Upper lobe of left lung (tissue), 6 donors: ENCODE measurements at regions not wholly inside any gene's neighbourhood (a gene's known extent, or its start where the extent isn't known, plus 50 kb on each side); places are given as distances from the start of the nearest gene placed in this dataset.

Experiments
- ATAC-seq, 2 donors: fragments of 200-7000 bp; cut with Tn5 transposase; one replicate each; pipeline ENCODE4 v1.9.1; 2022; ENCODE audit warnings: mild to moderate bottlenecking in 2 of 2, moderate library complexity in 2 of 2; ENCODE audit not compliant: low FRiP score in 2 of 2
- DNase-seq, 2 donors: peaks; one replicate each; pipeline ENCODE4 v3.0.0-alpha.2; 2019 to 2020
- H3K27ac ChIP-seq, 4 donors: fragments of 200-600 bp; sonication (generic); one replicate each; pipeline ENCODE4 v1.5.1; 2016 to 2019
- H3K27me3 ChIP-seq, 4 donors: fragments of 200-600 bp; sonication (generic); one replicate each; pipeline ENCODE4 v1.5.1; 2017 to 2019
- H3K36me3 ChIP-seq, 4 donors: fragments of 200-600 bp; sonication (generic); one replicate each; pipeline ENCODE4 v1.5.1; 2016 to 2019
- H3K4me1 ChIP-seq, 4 donors: fragments of 200-600 bp; sonication (generic); one replicate each; pipeline ENCODE4 v1.5.1; 2018 to 2019
- H3K4me3 ChIP-seq, 4 donors: fragments of 200-600 bp; sonication (generic); one replicate each; pipeline ENCODE4 v1.5.1; 2017 to 2019; ENCODE audit warnings: mild to moderate bottlenecking in 2 of 4, moderate library complexity in 1 of 4
- H3K9me3 ChIP-seq, 4 donors: fragments of 200-600 bp; sonication (generic); one replicate each; pipeline ENCODE4 v1.5.1; 2018 to 2019
- EP300 ChIP-seq, 4 donors: sonication (generic); formaldehyde crosslinking; IDR thresholded peaks; one replicate each; pipeline ENCODE4 v1.5.1; 2017; ENCODE audit warnings: antibody characterized with exemption in 4 of 4, control low read depth in 2 of 4
- POLR2A ChIP-seq, 4 donors: fragments of 450-650 bp; IDR thresholded peaks; one replicate each; pipeline ENCODE4 v1.5.1; 2016 to 2017; ENCODE audit warnings: antibody characterized with exemption in 4 of 4, mild to moderate bottlenecking in 2 of 4
- POLR2AphosphoS5 ChIP-seq, 2 donors: sonication (generic); formaldehyde crosslinking; IDR thresholded peaks; one replicate each; pipeline ENCODE4 v1.5.1; 2017; ENCODE audit warnings: antibody characterized with exemption in 2 of 2
- WGBS, 2 donors: methylation state at CpG; one replicate each; pipeline ENCODE4 v1.1.5; 2017 to 2018; 5-methylcytosine and 5-hydroxymethylcytosine counted together
- TF ChIP-seq, protein P1 (sequence below), 6 experiments: fragments of 450-650 bp in 4 of 6; fragments of 200-600 bp in 2 of 6; sonication (generic) in 2 of 6; IDR thresholded peaks; one replicate each; pipeline ENCODE4 v1.5.1; 2016 to 2019; ENCODE audit warnings: antibody characterized with exemption in 6 of 6
- donor health status: DM: no; HTN: no; CAD: no; lungs with moderate emphysema.
- donor health status: DM: no; HTN: yes; CAD: no; lungs with severe emphysema.

DNA sequence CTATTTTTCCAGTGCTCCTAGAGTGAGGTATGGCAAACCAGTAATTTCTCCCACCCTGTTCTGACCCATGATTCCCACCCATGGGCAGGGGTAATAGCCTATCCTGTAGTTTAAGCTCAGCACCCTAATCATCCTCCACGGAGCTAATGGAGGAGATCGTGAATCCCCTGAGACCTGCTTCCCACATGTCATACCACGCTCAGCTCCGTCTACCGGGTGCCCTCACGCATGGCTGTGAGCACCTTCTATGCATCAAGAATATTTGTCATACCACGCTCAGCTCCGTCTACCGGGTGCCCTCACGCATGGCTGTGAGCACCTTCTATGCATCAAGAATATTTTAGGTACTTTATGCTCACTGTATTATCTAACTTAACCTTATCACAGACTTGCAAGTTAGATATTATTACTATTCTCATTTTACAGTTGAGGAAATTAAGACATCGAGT lies 104.7 kb upstream of the PFN2 start:
- Histone ChIP-seq H3K27ac (no peak overlapping the region), H3K36me3 (no peaks in the 10 kb centered on the region), H3K27me3 (no peaks in the 10 kb centered on the region), H3K9me3 (peaks cover 0 to 14% (median 10%) of the 10 kb centered on the region in 4 donors), H3K4me1 (peaks cover 0 to 2% (median 0%) of the 10 kb centered on the region in 4 donors), H3K4me3 (no peak overlapping the region)
- ATAC-seq (no peak), DNase-seq (no peak)
- WGBS, 2 donors, result 91 to 96% methylated on average over 11 of the region's 11 CpGs
- TF ChIP-seq, protein P1, sequence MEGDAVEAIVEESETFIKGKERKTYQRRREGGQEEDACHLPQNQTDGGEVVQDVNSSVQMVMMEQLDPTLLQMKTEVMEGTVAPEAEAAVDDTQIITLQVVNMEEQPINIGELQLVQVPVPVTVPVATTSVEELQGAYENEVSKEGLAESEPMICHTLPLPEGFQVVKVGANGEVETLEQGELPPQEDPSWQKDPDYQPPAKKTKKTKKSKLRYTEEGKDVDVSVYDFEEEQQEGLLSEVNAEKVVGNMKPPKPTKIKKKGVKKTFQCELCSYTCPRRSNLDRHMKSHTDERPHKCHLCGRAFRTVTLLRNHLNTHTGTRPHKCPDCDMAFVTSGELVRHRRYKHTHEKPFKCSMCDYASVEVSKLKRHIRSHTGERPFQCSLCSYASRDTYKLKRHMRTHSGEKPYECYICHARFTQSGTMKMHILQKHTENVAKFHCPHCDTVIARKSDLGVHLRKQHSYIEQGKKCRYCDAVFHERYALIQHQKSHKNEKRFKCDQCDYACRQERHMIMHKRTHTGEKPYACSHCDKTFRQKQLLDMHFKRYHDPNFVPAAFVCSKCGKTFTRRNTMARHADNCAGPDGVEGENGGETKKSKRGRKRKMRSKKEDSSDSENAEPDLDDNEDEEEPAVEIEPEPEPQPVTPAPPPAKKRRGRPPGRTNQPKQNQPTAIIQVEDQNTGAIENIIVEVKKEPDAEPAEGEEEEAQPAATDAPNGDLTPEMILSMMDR (IDR thresholded peaks at IDR 0.05), result no peak
- TF ChIP-seq POLR2A (IDR thresholded peaks at IDR 0.05) (no peak), EP300 (IDR thresholded peaks at IDR 0.05) (no peak), POLR2AphosphoS5 (IDR thresholded peaks at IDR 0.05) (no peak)

DNA sequence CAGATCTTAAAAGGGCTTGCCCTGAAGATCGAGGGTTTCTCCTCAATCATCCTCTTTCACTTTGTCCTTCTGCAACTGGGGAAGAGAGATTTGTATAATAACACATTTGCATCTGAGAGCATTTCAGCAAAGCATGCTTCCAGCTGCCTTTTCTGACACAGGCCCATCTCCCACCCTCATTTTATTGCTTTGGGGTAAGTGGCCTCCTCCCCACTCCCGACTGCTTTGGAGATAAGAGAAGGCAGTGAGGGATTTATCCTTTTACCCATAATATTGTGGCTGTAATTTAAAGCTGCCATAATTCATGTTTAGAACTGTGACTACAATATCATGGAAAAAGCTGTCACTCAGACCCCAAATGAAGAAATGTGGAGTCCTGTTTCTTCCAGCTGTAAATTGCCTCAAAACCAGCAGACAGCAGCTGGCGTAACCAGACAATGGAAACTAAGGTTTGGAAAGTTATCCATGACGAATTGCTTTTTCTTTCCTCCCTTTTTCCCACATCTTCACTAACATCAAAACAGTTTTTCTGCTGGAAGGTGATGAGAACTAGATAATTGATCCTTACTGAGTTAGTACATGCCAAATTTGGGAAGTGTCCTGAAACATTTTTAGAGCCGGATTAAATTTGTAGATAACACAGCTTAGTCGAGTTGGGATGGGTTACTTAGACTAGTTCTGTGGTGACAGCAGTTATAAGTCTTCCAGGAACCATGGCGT lies 104.2 kb upstream of the PFN2 start:
- no peak for DNase-seq
- H3K4me3 ChIP-seq, result no peak overlapping the region
- ATAC-seq, result no peak
- TF ChIP-seq, protein P1 (IDR thresholded peaks at IDR 0.05), result no peak
- H3K27ac ChIP-seq, result no peak overlapping the region
- peaks cover 0 to 14% (median 10%) of the 10 kb centered on the region in 4 donors for H3K9me3 ChIP-seq
- H3K27me3 ChIP-seq, result no peaks in the 10 kb centered on the region
- H3K4me1 ChIP-seq, result peaks cover 0 to 2% (median 0%) of the 10 kb centered on the region in 4 donors
- 72 to 74% methylated on average over 7 of the region's 7 CpGs for WGBS, 2 donors
- no peaks in the 10 kb centered on the region for H3K36me3 ChIP-seq

DNA sequence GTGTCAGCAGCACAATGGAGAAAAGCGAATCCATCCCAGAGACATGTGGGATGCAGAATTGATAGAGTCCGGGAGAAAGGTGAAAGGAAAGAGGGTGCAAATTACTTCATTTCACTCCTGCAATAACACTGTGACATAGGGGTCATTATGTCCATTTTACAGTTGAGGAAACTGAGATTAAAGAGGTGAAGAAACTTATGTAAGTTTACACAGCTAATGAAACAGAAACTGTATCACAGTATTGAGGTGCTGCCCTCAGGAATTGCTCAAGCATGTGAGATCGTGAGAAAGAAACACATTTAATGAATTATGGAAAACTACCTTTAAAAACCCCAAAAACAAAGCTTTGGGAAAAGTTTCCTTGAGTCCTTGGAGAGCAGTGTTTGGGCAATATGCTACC lies 103.6 kb upstream of the PFN2 start:
- WGBS, 2 donors, result 88 to 89% methylated on average over 3 of the region's 3 CpGs

DNA sequence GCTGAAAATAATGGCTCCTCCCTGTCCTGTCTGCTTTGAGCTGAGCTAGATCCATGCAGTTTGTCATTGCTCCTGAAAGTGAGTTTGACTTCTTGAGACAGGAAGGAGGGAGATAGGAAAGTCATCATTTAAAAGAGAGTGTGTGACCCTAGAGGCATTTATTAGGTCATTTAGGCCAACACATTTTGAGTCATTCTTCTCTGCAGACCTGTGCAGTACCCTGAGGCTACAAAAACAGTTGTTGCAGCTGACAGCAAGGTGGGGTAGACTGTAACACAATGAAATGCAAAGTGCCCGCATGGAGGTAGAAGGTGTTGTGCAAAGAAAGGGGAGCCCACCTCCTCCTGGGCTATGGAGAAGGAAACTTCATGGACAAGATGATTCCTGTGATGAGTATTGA lies 102.8 kb upstream of the PFN2 start:
- WGBS, 2 donors, result 91 to 100% methylated on average over 1 of the region's 1 CpG
- ATAC-seq (no peak), DNase-seq (no peak)
- Histone ChIP-seq H3K9me3 (peaks cover 0 to 14% (median 10%) of the 10 kb centered on the region in 4 donors), H3K4me1 (no peaks in the 10 kb centered on the region), H3K27me3 (no peaks in the 10 kb centered on the region), H3K36me3 (no peaks in the 10 kb centered on the region), H3K27ac (no peak overlapping the region), H3K4me3 (no peak overlapping the region)
- TF ChIP-seq, protein P1 (IDR thresholded peaks at IDR 0.05), result no peak
- TF ChIP-seq EP300 (IDR thresholded peaks at IDR 0.05) (no peak), POLR2AphosphoS5 (IDR thresholded peaks at IDR 0.05) (no peak), POLR2A (IDR thresholded peaks at IDR 0.05) (no peak)

More for the DNA sequence above, 103.6 kb upstream of the PFN2 start:
- Histone ChIP-seq H3K9me3 (peaks cover 0 to 14% (median 10%) of the 10 kb centered on the region in 4 donors), H3K4me1 (peaks cover 0 to 2% (median 0%) of the 10 kb centered on the region in 4 donors), H3K36me3 (no peaks in the 10 kb centered on the region), H3K27me3 (no peaks in the 10 kb centered on the region), H3K4me3 (no peak overlapping the region), H3K27ac (no peak overlapping the region)
- no peak for ATAC-seq
- TF ChIP-seq, protein P1 (IDR thresholded peaks at IDR 0.05), result no peak
- TF ChIP-seq POLR2AphosphoS5 (IDR thresholded peaks at IDR 0.05), result no peak
- TF ChIP-seq POLR2A (IDR thresholded peaks at IDR 0.05), result no peak
- no peak for DNase-seq

DNA sequence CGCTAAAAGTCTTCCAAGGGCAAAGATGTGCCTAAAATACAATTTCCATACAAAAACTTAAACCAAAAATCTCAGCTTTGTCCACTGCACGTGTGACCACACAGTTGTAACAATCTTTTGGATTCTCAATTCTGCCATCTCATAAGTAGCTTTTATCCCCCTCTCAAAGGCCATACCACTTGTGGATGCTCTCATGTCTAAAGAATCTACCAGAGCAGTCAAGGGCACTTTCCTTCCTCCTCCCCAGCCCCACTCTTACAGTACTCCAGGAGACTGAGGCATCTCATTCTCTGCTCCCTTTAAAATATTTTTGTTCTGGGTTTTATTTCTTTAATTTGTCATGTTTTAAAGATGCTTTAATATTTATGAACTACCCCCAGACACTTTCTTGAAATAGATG lies 102.3 kb upstream of the PFN2 start:
- DNase-seq, result no peak
- no peaks in the 10 kb centered on the region for H3K27me3 ChIP-seq
- TF ChIP-seq POLR2A (IDR thresholded peaks at IDR 0.05), result no peak
- TF ChIP-seq POLR2AphosphoS5 (IDR thresholded peaks at IDR 0.05), result no peak
- no peak for TF ChIP-seq EP300 (IDR thresholded peaks at IDR 0.05)
- TF ChIP-seq, protein P1 (IDR thresholded peaks at IDR 0.05), result no peak
- H3K4me3 ChIP-seq, result no peak overlapping the region
- no peaks in the 10 kb centered on the region for H3K36me3 ChIP-seq
- no peak for ATAC-seq
- WGBS, 2 donors, result 68 to 71% methylated on average over 2 of the region's 2 CpGs
- no peak overlapping the region for H3K27ac ChIP-seq
- H3K4me1 ChIP-seq, result no peaks in the 10 kb centered on the region
- H3K9me3 ChIP-seq, result peaks cover 0 to 14% (median 10%) of the 10 kb centered on the region in 4 donors
